GM12878 (cell line): ENCODE measurements at regions not wholly inside any gene's neighbourhood (a gene's known extent, or its start where the extent isn't known, plus 50 kb on each side); places are given as distances from the start of the nearest gene placed in this dataset.

Experiments
- ATAC-seq: fragments of 200-7000 bp; cut with Tn5 transposase; 3 replicates; pipeline ENCODE4 v1.9.1; 2020; ENCODE audit warnings: mild to moderate bottlenecking, moderate library complexity
- BruUV-seq: library from RNA; stranded (reverse); fragments of 400-500 nt; replicated peaks from 2 replicates; lab custom pipeline; 2021; lab: Mats Ljungman, UMichigan
- CTCF ChIA-PET: fragments of 300-600 bp; sonication (Branson Sonifier 250); formaldehyde crosslinking; extraction: SDS; loops from one replicate; lab custom pipeline; 2021; ENCODE audit warnings: inconsistent platforms; lab: Yijun Ruan, JAX
- POLR2A ChIA-PET: fragments of 350-600 bp; formaldehyde crosslinking; extraction: SDS; loops from one replicate; lab custom pipeline; 2021; ENCODE audit warnings: inconsistent platforms; lab: Charles Lee
- RAD21 ChIA-PET: fragments of 300-600 bp; sonication (Branson Sonifier 250); formaldehyde crosslinking; loops from one replicate; lab custom pipeline; 2023; ENCODE audit warnings: antibody characterized with exemption; ENCODE audit not compliant: unreplicated experiment; lab: Charles Lee
- SMC1A ChIA-PET: fragments of 300-600 bp; sonication (Branson Sonifier 250); formaldehyde crosslinking; loops from one replicate; lab custom pipeline; 2023; ENCODE audit not compliant: unreplicated experiment, uncharacterized antibody; lab: Charles Lee
- DNase-seq: peaks from one replicate; pipeline ENCODE4 v3.0.0-alpha.2; 2011; ENCODE audit warnings: low read depth, low spot score
- FAIRE-seq: peaks from 3 replicates; lab custom pipeline; 2011; peaks lifted over from hg19 to GRCh38; lab: Jason Lieb, UNC
- H2AFZ ChIP-seq: 2 replicates; pipeline ENCODE4 v1.6.0; 2011; ENCODE audit warnings: low read depth, low read length, control low read depth; ENCODE audit not compliant: control insufficient read depth
- H3K27ac ChIP-seq: 2 replicates; pipeline ENCODE4 v1.5.1; 2011; ENCODE audit warnings: control low read depth; ENCODE audit not compliant: control insufficient read depth, insufficient read depth
- H3K27me3 ChIP-seq, 2 experiments: replicated peaks in 1 of 2; 2 replicates each; pipeline versions ENCODE4 v1.6.0 to v1.6.1; 2011; ENCODE audit warnings: low read length in 1 of 2; ENCODE audit not compliant: control insufficient read depth in 2 of 2, insufficient read depth in 2 of 2
- H3K36me3 ChIP-seq, 2 experiments: 2 replicates each; pipeline ENCODE4 v1.5.1; 2011; ENCODE audit warnings: low read length in 1 of 2; ENCODE audit not compliant: control insufficient read depth in 2 of 2, insufficient read depth in 2 of 2
- H3K4me1 ChIP-seq: 2 replicates; pipeline ENCODE4 v1.6.1; 2011; ENCODE audit warnings: mild to moderate bottlenecking, low read length, moderate library complexity, mixed read lengths; ENCODE audit not compliant: control insufficient read depth, insufficient read depth
- H3K4me2 ChIP-seq: 2 replicates; pipeline ENCODE4 v1.6.0; 2011; ENCODE audit warnings: control low read depth; ENCODE audit not compliant: control insufficient read depth, insufficient read depth
- H3K4me3 ChIP-seq: fragments of 200-600 bp; sonication (generic); 2 replicates; pipeline ENCODE4 v1.5.1; 2016
- H3K79me2 ChIP-seq: 2 replicates; pipeline ENCODE4 v1.6.0; 2011; ENCODE audit warnings: low read length; ENCODE audit not compliant: control insufficient read depth, insufficient read depth
- H3K9ac ChIP-seq: 2 replicates; pipeline ENCODE4 v1.8.0; 2011; ENCODE audit warnings: low read length, control low read depth, mixed read lengths; ENCODE audit not compliant: control insufficient read depth, insufficient read depth
- H3K9me3 ChIP-seq: replicated peaks from 3 replicates; pipeline ENCODE4 v1.5.1; 2011; ENCODE audit warnings: mild to moderate bottlenecking, low read length; ENCODE audit not compliant: control insufficient read depth, insufficient read depth
- H4K20me1 ChIP-seq: 2 replicates; pipeline ENCODE4 v1.6.0; 2011; ENCODE audit not compliant: control insufficient read depth, insufficient read depth
- ATF7 ChIP-seq: fragments of 450-650 bp; IDR thresholded peaks from 2 replicates; pipeline ENCODE4 v1.6.1; 2016; ENCODE audit warnings: low read depth, mild to moderate bottlenecking
- CHD2 ChIP-seq: IDR thresholded peaks from 2 replicates; pipeline ENCODE4 v1.6.1; 2011; ENCODE audit warnings: low read depth, low read length, improper control_type of control experiment, borderline replicate concordance
- CREB1 ChIP-seq: IDR thresholded peaks from 2 replicates; pipeline ENCODE4 v1.6.1; 2012; ENCODE audit warnings: low read depth, mild to moderate bottlenecking, inconsistent platforms
- DPF2 ChIP-seq: fragments of 450-650 bp; IDR thresholded peaks from 2 replicates; pipeline ENCODE4 v1.6.1; 2017; ENCODE audit warnings: mild to moderate bottlenecking
- GATAD2B ChIP-seq: fragments of 450-650 bp; conservative IDR thresholded peaks from 2 replicates; pipeline ENCODE4 v1.6.1; 2017; ENCODE audit warnings: low read depth, mild to moderate bottlenecking, moderate library complexity
- IRF4 ChIP-seq: IDR thresholded peaks from 2 replicates; pipeline ENCODE4 v1.6.1; 2011; ENCODE audit warnings: low read depth, low read length
- KDM1A ChIP-seq: fragments of 200-600 bp; sonication (generic); IDR thresholded peaks from 2 replicates; pipeline ENCODE4 v1.6.1; 2016; ENCODE audit warnings: borderline replicate concordance
- LARP7 ChIP-seq: fragments of 450-650 bp; IDR thresholded peaks from 2 replicates; pipeline ENCODE4 v1.6.1; 2017; ENCODE audit warnings: mild to moderate bottlenecking
- MEF2B ChIP-seq: fragments of 450-650 bp; IDR thresholded peaks from 2 replicates; pipeline ENCODE4 v1.6.1; 2018; ENCODE audit warnings: mild to moderate bottlenecking, moderate library complexity; ENCODE audit not compliant: partially characterized antibody, poor library complexity, severe bottlenecking
- PAX5 ChIP-seq: IDR thresholded peaks from 2 replicates; pipeline ENCODE4 v1.6.1; 2011; ENCODE audit warnings: low read depth, low read length, borderline replicate concordance
- RAD51 ChIP-seq: fragments of 450-650 bp; IDR thresholded peaks from 2 replicates; pipeline ENCODE4 v1.6.1; 2016; ENCODE audit warnings: moderate library complexity, mild to moderate bottlenecking, inconsistent platforms
- SMC3 ChIP-seq: IDR thresholded peaks from 2 replicates; pipeline ENCODE4 v1.6.1; 2011; ENCODE audit warnings: low read length, improper control_type of control experiment, borderline replicate concordance
- TCF12 ChIP-seq: IDR thresholded peaks from 2 replicates; pipeline ENCODE4 v1.6.1; 2011; ENCODE audit warnings: low read depth, mild to moderate bottlenecking, low read length
- ZBED1 ChIP-seq: IDR thresholded peaks from 2 replicates; pipeline ENCODE4 v1.6.1; 2016; ENCODE audit warnings: borderline replicate concordance
- ZBTB11 ChIP-seq: fragments of 450-650 bp; formaldehyde crosslinking; IDR thresholded peaks from 2 replicates; pipeline ENCODE4 v1.5.0; 2022; ENCODE audit warnings: mild to moderate bottlenecking, missing genetic modification characterization
- ZNF622 ChIP-seq: fragments of 450-650 bp; IDR thresholded peaks from 2 replicates; pipeline ENCODE4 v1.6.1; 2017; ENCODE audit warnings: mild to moderate bottlenecking, inconsistent platforms
- WGBS: methylation state at CpG from one replicate; pipeline ENCODE4 v1.1.6; 2016; ENCODE audit warnings: low lambda C conversion rate; ENCODE audit not compliant: insufficient replicate concordance, insufficient coverage; ENCODE audit errors: missing lambda C conversion rate; 5-methylcytosine and 5-hydroxymethylcytosine counted together
- in situ Hi-C: fragments of 300-500 bp; cut with MboI; formaldehyde crosslinking; loops from 9 replicates; pipeline ENCODE4 v1.14.3; 2018; ENCODE audit warnings: mixed read lengths
- intact Hi-C: fragments of 100-400 bp; cut with micrococcal nuclease; formaldehyde crosslinking; loops from one replicate; pipeline ENCODE4 v1.14.2; 2022; ENCODE audit not compliant: unreplicated experiment

GRCh38 chr9:23598994-23599393 is 227.0 kb downstream of the ELAVL2 start:
- intact Hi-C loops, result no loop called here
- no peak overlapping the region for H3K27ac ChIP-seq
- RAD21 ChIA-PET, result no interaction called here
- no peak overlapping the region for H2AFZ ChIP-seq
- H3K79me2 ChIP-seq, result no peaks in the 10 kb centered on the region
- no peak overlapping the region for H3K4me2 ChIP-seq
- ATAC-seq (no peak), FAIRE-seq (no peak), DNase-seq (no peak)
- H3K4me1 ChIP-seq, result no peaks in the 10 kb centered on the region
- H3K27me3 ChIP-seq, result no peaks in the 10 kb centered on the region
- POLR2A ChIA-PET, result no interaction called here
- BruUV-seq, result no TSS peak
- SMC1A ChIA-PET, result no interaction called here
- no peaks in the 10 kb centered on the region for H4K20me1 ChIP-seq
- in situ Hi-C loops, result no loop called here
- no peak overlapping the region for H3K4me3 ChIP-seq
- H3K9ac ChIP-seq, result no peak overlapping the region
- H3K36me3 ChIP-seq, result no peaks in the 10 kb centered on the region
- H3K9me3 ChIP-seq, result no peaks in the 10 kb centered on the region
- CTCF ChIA-PET, result interaction anchor here (0.8 kb wide), 1 partner anchor 17 kb away, joined by 3 read pairs; no protein-coding TSS in a partner anchor
- WGBS, result 39% methylated on average over 2 of the region's 2 CpGs
- TF ChIP-seq ZBED1, result no peak

DNA sequence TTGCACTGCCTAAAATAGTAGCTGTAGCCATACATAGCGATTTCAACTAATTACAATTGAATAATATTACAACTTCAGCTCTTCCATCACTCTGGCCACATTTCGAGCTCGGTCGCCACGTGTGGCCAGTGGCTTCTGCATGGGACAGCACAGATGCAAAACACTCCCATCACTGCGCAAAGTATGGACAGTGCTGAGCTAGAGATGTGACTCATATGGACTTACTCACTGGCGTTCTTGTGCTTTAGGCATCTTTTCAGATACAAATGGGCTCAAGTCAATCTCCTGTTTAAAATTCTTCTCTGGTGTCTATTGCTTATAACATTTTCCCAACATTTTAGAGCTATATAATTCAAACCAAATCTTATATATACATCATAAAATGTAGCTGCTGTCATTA is 222.7 kb downstream of the ELAVL2 start:
- no peak for FAIRE-seq
- TF ChIP-seq CREB1, result no peak
- no peak for TF ChIP-seq CHD2
- TF ChIP-seq ATF7, result no peak
- TF ChIP-seq MEF2B, result no peak
- TF ChIP-seq DPF2, result no peak
- TF ChIP-seq TCF12, result no peak
- TF ChIP-seq ZNF622, result no peak
- no peak for TF ChIP-seq KDM1A
- no peak for TF ChIP-seq GATAD2B
- TF ChIP-seq IRF4, result no peak
- TF ChIP-seq RAD51, result no peak
- no peak for TF ChIP-seq PAX5
- no peak for TF ChIP-seq SMC3
- no peak for TF ChIP-seq ZBTB11 (CRISPR knock-in tag)
- no peak for TF ChIP-seq LARP7

More for the DNA sequence above, 222.7 kb downstream of the ELAVL2 start:
- ChIA-PET SMC1A (interaction anchor here (0.9 to 1.6 kb wide), 3 partner anchors 16 to 80 kb away, joined by 3 to 6 read pairs (median 3); no protein-coding TSS in a partner anchor), POLR2A (no interaction called here), CTCF (interaction anchor here (0.6 to 1.5 kb wide), 3 partner anchors 10 to 19 kb away, joined by 4 to 5 read pairs (median 4); no protein-coding TSS in a partner anchor), RAD21 (no interaction called here)
- Histone ChIP-seq H3K27me3 (no peaks in the 10 kb centered on the region), H3K4me1 (no peaks in the 10 kb centered on the region), H3K79me2 (no peaks in the 10 kb centered on the region), H3K36me3 (no peaks in the 10 kb centered on the region), H4K20me1 (no peaks in the 10 kb centered on the region), H3K4me3 (no peak overlapping the region), H3K4me2 (no peak overlapping the region), H3K9me3 (no peaks in the 10 kb centered on the region), H3K27ac (no peak overlapping the region), H3K9ac (no peak overlapping the region), H2AFZ (no peak overlapping the region)
- intact Hi-C loops (no loop called here), in situ Hi-C loops (no loop called here)
- WGBS, result 50% methylated on average over 7 of the region's 7 CpGs
- no peak for DNase-seq
- no TSS peak for BruUV-seq
- no peak for ATAC-seq
